ENCODE measurements at regions not wholly inside any gene's neighbourhood (a gene's known extent, or its start where the extent isn't known, plus 50 kb on each side); places are given as distances from the start of the nearest gene placed in this dataset.

GRCh38 chr2:11987151-11987550, 240.7 kb downstream of the LPIN1 start:
- FAIRE-seq (no peak), DNase-seq (ENCODE audit: low spot score in 2 of 2) (no peak)

GRCh38 chr2:11988691-11989353, 242.4 kb downstream of the LPIN1 start:
- FAIRE-seq, result no peak
- DNase-seq (ENCODE audit: low spot score in 2 of 2), result no peak

- DNase-seq (ENCODE audit: low spot score in 2 of 2), result no peak
- no peak for FAIRE-seq
Measured at GRCh38 chr2:11989354-11989703, 242.9 kb downstream of the LPIN1 start.

- no peak for DNase-seq (ENCODE audit: low spot score in 2 of 2)
- no peak for FAIRE-seq
Measured at GRCh38 chr2:11990576-11990975, 244.1 kb downstream of the LPIN1 start.

- FAIRE-seq (no peak), DNase-seq (ENCODE audit: low spot score in 2 of 2) (no peak)
Measured at GRCh38 chr2:11993749-11994148, 247.3 kb downstream of the LPIN1 start.

GRCh38 chr2:11995456-11995855, 249.0 kb downstream of the LPIN1 start:
- FAIRE-seq, result no peak
- DNase-seq (ENCODE audit: low spot score in 2 of 2), result no peak

GRCh38 chr2:11996618-11997017, 250.2 kb downstream of the LPIN1 start:
- no peak for FAIRE-seq
- no peak for DNase-seq (ENCODE audit: low spot score in 2 of 2)

GRCh38 chr2:11997142-11997541, 250.7 kb downstream of the LPIN1 start:
- DNase-seq (ENCODE audit: low spot score in 2 of 2) (no peak), FAIRE-seq (no peak)

- no peak for FAIRE-seq
- DNase-seq (ENCODE audit: low spot score in 2 of 2), result no peak
Measured at GRCh38 chr2:11998218-11998617, 251.8 kb downstream of the LPIN1 start.

GRCh38 chr2:11998626-11999378, 252.4 kb downstream of the LPIN1 start:
- no peak for FAIRE-seq
- DNase-seq (ENCODE audit: low spot score in 2 of 2), result no peak

- no peak for DNase-seq (ENCODE audit: low spot score in 2 of 2)
- no peak for FAIRE-seq
Measured at GRCh38 chr2:12001621-12002020, 255.2 kb downstream of the LPIN1 start.

- no peak for DNase-seq (ENCODE audit: low spot score in 2 of 2)
- no peak for FAIRE-seq
Measured at GRCh38 chr2:12002215-12002614, 255.8 kb downstream of the LPIN1 start.

- DNase-seq (ENCODE audit: low spot score in 2 of 2), result no peak
- no peak for FAIRE-seq
Measured at GRCh38 chr2:12004713-12005112, 258.3 kb downstream of the LPIN1 start.

- no peak for FAIRE-seq
Measured at GRCh38 chr2:12005886-12006681, 259.7 kb downstream of the LPIN1 start.

GRCh38 chr2:12006850-12007249, 260.4 kb downstream of the LPIN1 start:
- DNase-seq (ENCODE audit: low spot score in 2 of 2) (no peak), FAIRE-seq (no peak)

More at GRCh38 chr2:12005886-12006681, 259.7 kb downstream of the LPIN1 start:
- no peak for DNase-seq (ENCODE audit: low spot score in 2 of 2)

GRCh38 chr2:12007282-12007681, 260.9 kb downstream of the LPIN1 start:
- FAIRE-seq (no peak), DNase-seq (ENCODE audit: low spot score in 2 of 2) (no peak)

- no peak for FAIRE-seq
- DNase-seq (ENCODE audit: low spot score in 2 of 2), result no peak
Measured at GRCh38 chr2:12008425-12009061, 262.1 kb downstream of the LPIN1 start.

GRCh38 chr2:12009323-12009905, 263.0 kb downstream of the LPIN1 start:
- DNase-seq (ENCODE audit: low spot score in 2 of 2) (no peak), FAIRE-seq (no peak)

- DNase-seq (ENCODE audit: low spot score in 2 of 2) (no peak), FAIRE-seq (no peak)
Measured at GRCh38 chr2:12010059-12010458, 263.6 kb downstream of the LPIN1 start.

- FAIRE-seq (no peak), DNase-seq (ENCODE audit: low spot score in 2 of 2) (no peak)
Measured at GRCh38 chr2:12010779-12011178, 264.3 kb downstream of the LPIN1 start.

Measured in frontal cortex (tissue), 3 donors.